ENCODE measurements at regions not wholly inside any gene's neighbourhood (a gene's known extent, or its start where the extent isn't known, plus 50 kb on each side); places are given as distances from the start of the nearest gene placed in this dataset.

GRCh38 chr15:60244813-60245212 lies 153.0 kb downstream of the ANXA2 start:
- no peaks in the 10 kb centered on the region for H3K4me1 ChIP-seq (ENCODE audit: control insufficient read depth, insufficient read depth, low read length, poor library complexity, severe bottlenecking)
- DNase-seq: no peak
- no peaks in the 10 kb centered on the region for H3K36me3 ChIP-seq (ENCODE audit: control insufficient read depth, insufficient read depth, low read length)
- H3K4me3 ChIP-seq (ENCODE audit: insufficient read depth, low read depth, low read length, poor library complexity, severe bottlenecking): no peak overlapping the region
- no peaks in the 10 kb centered on the region for H3K27me3 ChIP-seq (replicated peaks; ENCODE audit: control insufficient read depth, insufficient read depth, low read length, poor library complexity, severe bottlenecking)
- no peak overlapping the region for H3K27ac ChIP-seq (ENCODE audit: insufficient read depth, low read length, poor library complexity, severe bottlenecking)
- H3K9me3 ChIP-seq (ENCODE audit: control insufficient read depth, low read length): no peaks in the 10 kb centered on the region

- Histone ChIP-seq H3K27ac (ENCODE audit: insufficient read depth, low read length, poor library complexity, severe bottlenecking) (no peak overlapping the region), H3K4me1 (ENCODE audit: control insufficient read depth, insufficient read depth, low read length, poor library complexity, severe bottlenecking) (no peaks in the 10 kb centered on the region), H3K9me3 (ENCODE audit: control insufficient read depth, low read length) (no peaks in the 10 kb centered on the region), H3K4me3 (ENCODE audit: insufficient read depth, low read depth, low read length, poor library complexity, severe bottlenecking) (no peak overlapping the region), H3K27me3 (replicated peaks; ENCODE audit: control insufficient read depth, insufficient read depth, low read length, poor library complexity, severe bottlenecking) (peaks cover 3% of the 10 kb centered on the region), H3K36me3 (ENCODE audit: control insufficient read depth, insufficient read depth, low read length) (no peaks in the 10 kb centered on the region)
- DNase-seq: no peak
Measured at GRCh38 chr15:60250316-60250715, 147.5 kb downstream of the ANXA2 start.

- no peak overlapping the region for H3K4me3 ChIP-seq (ENCODE audit: insufficient read depth, low read depth, low read length, poor library complexity, severe bottlenecking)
- H3K4me1 ChIP-seq (ENCODE audit: control insufficient read depth, insufficient read depth, low read length, poor library complexity, severe bottlenecking): no peaks in the 10 kb centered on the region
- no peaks in the 10 kb centered on the region for H3K36me3 ChIP-seq (ENCODE audit: control insufficient read depth, insufficient read depth, low read length)
- no peaks in the 10 kb centered on the region for H3K9me3 ChIP-seq (ENCODE audit: control insufficient read depth, low read length)
- peaks cover 3% of the 10 kb centered on the region for H3K27me3 ChIP-seq (replicated peaks; ENCODE audit: control insufficient read depth, insufficient read depth, low read length, poor library complexity, severe bottlenecking)
- no peak overlapping the region for H3K27ac ChIP-seq (ENCODE audit: insufficient read depth, low read length, poor library complexity, severe bottlenecking)
- DNase-seq: no peak
Measured at GRCh38 chr15:60251300-60252070, 146.3 kb downstream of the ANXA2 start.

- H3K4me1 ChIP-seq (ENCODE audit: control insufficient read depth, insufficient read depth, low read length, poor library complexity, severe bottlenecking): no peaks in the 10 kb centered on the region
- H3K4me3 ChIP-seq (ENCODE audit: insufficient read depth, low read depth, low read length, poor library complexity, severe bottlenecking): no peak overlapping the region
- no peak overlapping the region for H3K27ac ChIP-seq (ENCODE audit: insufficient read depth, low read length, poor library complexity, severe bottlenecking)
- DNase-seq: no peak
- H3K9me3 ChIP-seq (ENCODE audit: control insufficient read depth, low read length): no peaks in the 10 kb centered on the region
- no peaks in the 10 kb centered on the region for H3K36me3 ChIP-seq (ENCODE audit: control insufficient read depth, insufficient read depth, low read length)
- peaks cover 3% of the 10 kb centered on the region for H3K27me3 ChIP-seq (replicated peaks; ENCODE audit: control insufficient read depth, insufficient read depth, low read length, poor library complexity, severe bottlenecking)
Measured at GRCh38 chr15:60254416-60254815, 143.4 kb downstream of the ANXA2 start.

- no peak overlapping the region for H3K27ac ChIP-seq (ENCODE audit: insufficient read depth, low read length, poor library complexity, severe bottlenecking)
- no peaks in the 10 kb centered on the region for H3K36me3 ChIP-seq (ENCODE audit: control insufficient read depth, insufficient read depth, low read length)
- H3K9me3 ChIP-seq (ENCODE audit: control insufficient read depth, low read length): no peaks in the 10 kb centered on the region
- DNase-seq: no peak
- no peaks in the 10 kb centered on the region for H3K27me3 ChIP-seq (replicated peaks; ENCODE audit: control insufficient read depth, insufficient read depth, low read length, poor library complexity, severe bottlenecking)
- no peak overlapping the region for H3K4me3 ChIP-seq (ENCODE audit: insufficient read depth, low read depth, low read length, poor library complexity, severe bottlenecking)
- H3K4me1 ChIP-seq (ENCODE audit: control insufficient read depth, insufficient read depth, low read length, poor library complexity, severe bottlenecking): no peaks in the 10 kb centered on the region
Measured at GRCh38 chr15:60255390-60255789, 142.4 kb downstream of the ANXA2 start.

GRCh38 chr15:60257591-60258159 lies 140.1 kb downstream of the ANXA2 start:
- no peak for DNase-seq
- Histone ChIP-seq H3K27ac (ENCODE audit: insufficient read depth, low read length, poor library complexity, severe bottlenecking) (no peak overlapping the region), H3K9me3 (ENCODE audit: control insufficient read depth, low read length) (no peaks in the 10 kb centered on the region), H3K4me1 (ENCODE audit: control insufficient read depth, insufficient read depth, low read length, poor library complexity, severe bottlenecking) (no peaks in the 10 kb centered on the region), H3K36me3 (ENCODE audit: control insufficient read depth, insufficient read depth, low read length) (no peaks in the 10 kb centered on the region), H3K4me3 (ENCODE audit: insufficient read depth, low read depth, low read length, poor library complexity, severe bottlenecking) (no peak overlapping the region), H3K27me3 (replicated peaks; ENCODE audit: control insufficient read depth, insufficient read depth, low read length, poor library complexity, severe bottlenecking) (no peaks in the 10 kb centered on the region)

GRCh38 chr15:60259469-60259868 lies 138.3 kb downstream of the ANXA2 start:
- no peak for DNase-seq
- Histone ChIP-seq H3K4me1 (ENCODE audit: control insufficient read depth, insufficient read depth, low read length, poor library complexity, severe bottlenecking) (no peaks in the 10 kb centered on the region), H3K27me3 (replicated peaks; ENCODE audit: control insufficient read depth, insufficient read depth, low read length, poor library complexity, severe bottlenecking) (no peaks in the 10 kb centered on the region), H3K36me3 (ENCODE audit: control insufficient read depth, insufficient read depth, low read length) (no peaks in the 10 kb centered on the region), H3K27ac (ENCODE audit: insufficient read depth, low read length, poor library complexity, severe bottlenecking) (no peak overlapping the region), H3K4me3 (ENCODE audit: insufficient read depth, low read depth, low read length, poor library complexity, severe bottlenecking) (no peak overlapping the region), H3K9me3 (ENCODE audit: control insufficient read depth, low read length) (no peaks in the 10 kb centered on the region)

- H3K27me3 ChIP-seq (replicated peaks; ENCODE audit: control insufficient read depth, insufficient read depth, low read length, poor library complexity, severe bottlenecking): no peaks in the 10 kb centered on the region
- no peaks in the 10 kb centered on the region for H3K9me3 ChIP-seq (ENCODE audit: control insufficient read depth, low read length)
- H3K4me3 ChIP-seq (ENCODE audit: insufficient read depth, low read depth, low read length, poor library complexity, severe bottlenecking): no peak overlapping the region
- no peak for DNase-seq
- H3K27ac ChIP-seq (ENCODE audit: insufficient read depth, low read length, poor library complexity, severe bottlenecking): no peak overlapping the region
- no peaks in the 10 kb centered on the region for H3K36me3 ChIP-seq (ENCODE audit: control insufficient read depth, insufficient read depth, low read length)
- no peaks in the 10 kb centered on the region for H3K4me1 ChIP-seq (ENCODE audit: control insufficient read depth, insufficient read depth, low read length, poor library complexity, severe bottlenecking)
Measured at GRCh38 chr15:60264088-60264487, 133.7 kb downstream of the ANXA2 start.

- no peaks in the 10 kb centered on the region for H3K9me3 ChIP-seq (ENCODE audit: control insufficient read depth, low read length)
- no peaks in the 10 kb centered on the region for H3K27me3 ChIP-seq (replicated peaks; ENCODE audit: control insufficient read depth, insufficient read depth, low read length, poor library complexity, severe bottlenecking)
- no peaks in the 10 kb centered on the region for H3K4me1 ChIP-seq (ENCODE audit: control insufficient read depth, insufficient read depth, low read length, poor library complexity, severe bottlenecking)
- H3K27ac ChIP-seq (ENCODE audit: insufficient read depth, low read length, poor library complexity, severe bottlenecking): no peak overlapping the region
- DNase-seq: no peak
- no peaks in the 10 kb centered on the region for H3K36me3 ChIP-seq (ENCODE audit: control insufficient read depth, insufficient read depth, low read length)
- H3K4me3 ChIP-seq (ENCODE audit: insufficient read depth, low read depth, low read length, poor library complexity, severe bottlenecking): no peak overlapping the region
Measured at GRCh38 chr15:60264566-60264965, 133.2 kb downstream of the ANXA2 start.

- Histone ChIP-seq H3K4me1 (ENCODE audit: control insufficient read depth, insufficient read depth, low read length, poor library complexity, severe bottlenecking) (no peaks in the 10 kb centered on the region), H3K27me3 (replicated peaks; ENCODE audit: control insufficient read depth, insufficient read depth, low read length, poor library complexity, severe bottlenecking) (no peaks in the 10 kb centered on the region), H3K27ac (ENCODE audit: insufficient read depth, low read length, poor library complexity, severe bottlenecking) (no peak overlapping the region), H3K4me3 (ENCODE audit: insufficient read depth, low read depth, low read length, poor library complexity, severe bottlenecking) (no peak overlapping the region), H3K36me3 (ENCODE audit: control insufficient read depth, insufficient read depth, low read length) (no peaks in the 10 kb centered on the region), H3K9me3 (ENCODE audit: control insufficient read depth, low read length) (no peaks in the 10 kb centered on the region)
- DNase-seq: no peak
Measured at GRCh38 chr15:60265057-60265456, 132.7 kb downstream of the ANXA2 start.

Data from effector memory CD4-positive, alpha-beta T cell (primary cell).